Stimulated activated CD8-positive, alpha-beta memory T cell treated with anti-CD3 and anti-CD28 coated beads, Interleukin-12 subunit alpha, Interleukin-12 subunit beta, amount 100 ng/mL, for 24 hours (primary cell): ENCODE measurements at regions not wholly inside any gene's neighbourhood (a gene's known extent, or its start where the extent isn't known, plus 50 kb on each side); places are given as distances from the start of the nearest gene placed in this dataset.

Experiments used
- DNase-seq: peaks from one replicate; pipeline ENCODE4 v3.0.0-alpha.2; 2020; ENCODE audit errors: extremely low read depth

DNA sequence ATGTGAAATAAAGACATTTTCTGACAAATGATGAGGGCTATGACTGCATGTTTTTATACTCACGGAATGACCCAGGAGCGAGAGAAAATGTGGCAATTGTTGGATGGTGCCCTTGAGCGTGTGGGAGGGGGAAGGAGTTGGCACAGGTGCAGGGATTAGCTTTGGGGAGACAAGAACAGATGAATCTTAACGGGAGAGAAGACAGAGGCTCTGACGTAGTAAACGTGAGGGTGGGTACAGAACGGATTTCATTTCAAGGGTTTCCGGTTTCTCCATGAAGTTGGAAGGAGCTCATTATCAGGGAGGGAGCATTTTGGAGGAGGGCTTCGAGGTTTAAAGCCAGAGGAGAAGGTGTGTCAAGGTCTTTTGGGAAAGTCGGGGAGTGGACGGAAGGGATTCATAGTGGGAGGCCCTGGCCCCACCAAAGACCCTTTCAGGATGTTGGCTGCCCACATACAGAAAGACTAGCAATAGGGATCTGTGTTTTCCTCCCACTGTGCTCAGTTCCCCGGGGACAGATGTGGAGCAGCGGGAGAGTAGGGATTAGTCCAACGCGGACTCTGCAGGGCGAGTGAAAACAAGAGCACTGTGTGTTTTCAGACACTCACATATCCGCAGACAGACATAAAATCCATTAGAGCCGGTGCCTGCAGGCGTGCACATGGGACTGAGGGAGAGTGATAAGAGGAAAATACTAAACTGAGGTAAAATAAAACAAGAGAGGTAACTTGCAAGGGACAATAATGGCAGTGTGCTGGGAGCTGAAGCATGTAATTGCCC, 584.1 kb downstream of the AJAP1 start:
- no peak for DNase-seq

GRCh38 chr1:5235355-5235899, 581.0 kb downstream of the AJAP1 start:
- no peak for DNase-seq

GRCh38 chr1:5232537-5232936, 578.1 kb downstream of the AJAP1 start:
- DNase-seq = no peak

- DNase-seq = no peak
These were observed 577.3 kb downstream of the AJAP1 start for GRCh38 chr1:5231541-5232315.

- DNase-seq = no peak
These were observed 572.7 kb downstream of the AJAP1 start for GRCh38 chr1:5227114-5227513.

- no peak for DNase-seq
These were observed 571.6 kb downstream of the AJAP1 start for GRCh38 chr1:5225707-5226704.

DNA sequence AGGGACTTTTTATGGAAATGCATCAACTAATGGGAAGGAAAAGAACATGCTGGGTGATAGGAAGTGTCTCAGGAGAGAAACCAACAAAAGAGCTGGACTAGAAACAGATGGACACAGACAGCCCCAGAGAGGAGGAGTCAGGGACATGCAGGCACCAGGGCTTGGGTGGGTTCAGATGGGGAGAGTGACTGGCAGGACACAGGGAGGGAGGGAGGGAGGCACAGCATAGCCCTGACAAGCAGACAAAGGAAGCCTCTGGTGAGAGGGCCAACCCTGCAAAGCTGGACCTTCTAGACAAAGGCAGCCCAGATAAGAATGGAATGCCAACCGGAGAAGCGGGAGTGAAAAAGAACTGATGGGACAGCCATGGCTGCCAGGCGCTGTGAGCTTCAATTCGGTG, 568.8 kb downstream of the AJAP1 start:
- DNase-seq = no peak

- no peak for DNase-seq
These were observed 568.2 kb downstream of the AJAP1 start for GRCh38 chr1:5222626-5223025.

- DNase-seq = no peak
These were observed 567.0 kb downstream of the AJAP1 start for GRCh38 chr1:5221451-5221850.

DNA sequence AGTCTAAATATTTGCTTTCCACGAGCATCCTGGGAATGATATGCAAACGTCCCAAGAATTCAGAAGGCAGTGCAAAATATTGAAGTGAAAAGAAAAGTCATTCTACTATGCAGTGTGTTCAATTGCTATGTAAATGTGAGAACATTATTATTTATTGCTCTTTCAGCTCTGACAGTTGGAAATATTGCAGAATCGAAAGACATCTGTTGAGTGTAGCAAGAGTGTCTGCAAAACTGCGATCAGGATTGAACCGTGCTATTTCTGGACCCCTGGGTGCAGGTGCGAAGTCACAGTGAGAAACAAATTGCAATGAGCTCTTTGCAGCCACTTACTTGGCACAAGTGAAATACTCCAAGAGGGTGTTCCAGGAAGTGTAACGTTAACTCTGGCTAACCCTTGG, 566.4 kb downstream of the AJAP1 start:
- no peak for DNase-seq

DNA sequence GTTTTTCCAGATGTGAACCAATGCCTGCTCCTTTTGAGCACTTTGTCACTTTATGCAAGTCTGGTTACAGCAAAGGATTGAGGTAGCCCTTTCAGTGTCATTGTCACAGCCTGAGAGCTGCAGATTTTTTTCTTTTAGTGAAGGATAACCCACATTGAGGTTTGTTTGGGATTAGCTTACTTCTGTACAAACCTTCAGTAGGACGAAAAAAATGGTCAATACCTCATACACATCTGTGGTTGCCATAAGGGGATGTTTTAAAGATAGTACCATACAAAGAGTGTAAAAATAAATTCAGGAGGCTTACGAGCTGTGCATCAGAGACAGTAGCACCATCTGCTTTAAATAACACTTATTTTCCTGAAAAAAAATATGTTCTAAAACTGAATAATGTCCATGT, 566.0 kb downstream of the AJAP1 start:
- DNase-seq = no peak

DNA sequence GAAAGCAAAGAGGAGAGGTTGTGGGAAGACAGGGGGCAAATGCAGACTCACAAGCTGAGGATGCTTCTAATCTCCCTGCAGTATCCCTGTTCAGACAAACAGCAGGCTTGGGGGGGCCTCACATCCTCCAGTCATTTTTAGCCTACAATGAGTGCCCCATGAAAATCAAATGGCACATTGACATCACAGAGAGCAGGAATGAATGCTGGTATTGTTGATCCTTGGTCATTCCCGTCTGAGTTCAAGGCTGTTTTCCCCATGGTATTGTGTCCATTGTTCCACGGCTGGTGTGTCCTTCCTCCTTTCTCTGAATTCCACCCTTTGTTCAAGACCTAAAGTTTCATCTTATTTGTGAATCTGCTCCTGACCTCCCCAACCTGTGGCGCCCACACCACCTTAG, 545.6 kb downstream of the AJAP1 start:
- DNase-seq = no peak

DNA sequence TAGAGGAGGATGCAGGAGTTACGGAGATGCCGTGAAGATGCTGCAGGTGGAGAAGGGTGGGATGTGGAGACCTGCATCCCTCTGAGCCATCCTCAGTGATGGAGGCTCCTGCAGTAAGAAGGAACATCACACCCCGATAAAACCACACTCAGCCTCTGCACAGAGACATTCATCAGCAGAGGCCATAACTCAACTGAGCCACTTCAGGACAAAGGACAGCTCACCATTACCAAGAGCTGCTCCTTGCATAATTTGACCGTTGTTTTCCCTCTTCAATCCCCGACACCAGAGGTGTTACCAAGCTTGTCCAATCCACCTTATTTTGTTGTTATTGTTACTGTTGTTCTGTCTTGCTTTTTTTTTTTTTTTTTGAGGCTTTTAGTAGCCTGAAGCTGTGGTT, 543.9 kb downstream of the AJAP1 start:
- no peak for DNase-seq

DNA sequence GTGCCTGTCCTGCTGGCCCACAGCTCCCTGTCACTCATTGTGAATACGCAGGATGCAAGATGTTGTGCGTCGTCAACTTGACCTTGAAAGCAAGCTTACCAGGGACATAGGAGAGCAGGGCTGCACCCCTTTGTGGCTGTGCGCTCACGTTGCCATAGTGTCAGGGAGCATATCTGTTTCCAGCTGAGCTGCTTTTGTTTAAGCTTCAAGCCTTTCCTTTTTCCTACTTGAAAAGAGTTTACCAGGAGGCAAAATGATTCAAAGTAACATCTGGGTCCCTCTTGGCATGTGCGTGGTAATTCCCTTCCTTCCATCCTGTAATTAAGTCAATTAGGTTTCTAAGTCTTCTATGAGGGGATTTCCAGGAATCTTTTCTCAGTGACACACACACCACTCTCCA, 537.1 kb downstream of the AJAP1 start:
- DNase-seq = no peak

DNA sequence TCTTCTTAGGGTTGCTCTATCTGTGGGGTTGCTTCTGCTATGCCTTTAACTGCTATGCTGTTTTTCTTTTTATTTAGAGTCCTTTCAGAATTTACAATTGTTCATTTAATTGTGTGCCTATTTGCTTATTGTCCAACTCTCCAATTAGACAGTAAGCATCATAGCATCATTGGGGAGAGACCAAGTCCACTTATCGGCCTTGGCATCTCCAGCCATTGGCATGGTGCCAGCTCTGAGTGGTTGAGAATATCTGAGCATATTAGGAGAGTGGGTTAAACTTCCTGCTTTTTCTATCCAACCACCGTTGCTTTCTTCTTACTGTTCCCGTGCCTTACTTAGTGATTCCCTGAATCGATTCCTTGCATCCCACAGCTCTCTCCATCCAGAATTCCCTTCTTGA, 535.0 kb downstream of the AJAP1 start:
- DNase-seq = no peak

DNA sequence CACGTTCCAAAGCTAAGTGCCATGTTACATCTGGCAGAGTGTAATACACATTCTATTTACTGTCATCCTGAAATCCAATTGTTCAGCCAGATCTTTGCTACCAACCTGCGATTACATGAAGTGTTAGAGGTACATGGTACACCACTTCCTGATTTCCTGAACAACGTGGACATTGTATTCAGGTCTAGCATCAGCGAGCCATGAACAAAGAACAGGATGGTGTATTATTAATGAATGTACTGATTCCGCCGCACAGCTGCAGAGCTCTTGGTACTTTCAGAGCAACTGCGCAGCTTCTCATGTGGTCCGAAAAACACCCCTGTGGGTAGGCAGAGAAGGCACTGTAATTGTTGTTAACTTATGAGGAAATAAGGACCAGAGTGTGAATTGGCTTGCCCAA, 511.4 kb downstream of the AJAP1 start:
- no peak for DNase-seq

GRCh38 chr1:5164158-5164557, 509.7 kb downstream of the AJAP1 start:
- no peak for DNase-seq

GRCh38 chr1:5161372-5161771, 507.0 kb downstream of the AJAP1 start:
- DNase-seq = no peak

DNA sequence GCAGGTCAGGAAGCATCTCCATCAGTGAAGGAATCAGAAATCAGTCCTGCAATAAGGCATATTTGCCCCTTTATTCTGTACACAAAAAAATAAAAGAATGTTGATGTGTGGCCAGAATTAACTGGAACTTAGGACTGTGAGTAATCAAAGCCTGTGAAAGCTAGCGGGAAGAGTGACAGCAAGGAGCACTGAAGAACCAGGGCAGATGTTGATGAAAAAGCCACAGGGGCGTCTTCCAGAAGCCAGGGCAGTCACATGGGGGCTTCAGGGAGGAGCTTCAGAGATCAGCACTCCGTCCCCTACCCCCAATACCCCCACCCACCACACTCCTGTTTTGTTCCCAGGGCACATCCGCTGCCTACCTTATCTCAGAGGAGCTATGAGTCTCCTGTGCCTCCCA, 502.8 kb downstream of the AJAP1 start:
- no peak for DNase-seq

- no peak for DNase-seq
These were observed 502.2 kb downstream of the AJAP1 start for GRCh38 chr1:5156416-5157120.

GRCh38 chr1:5151511-5151910, 497.1 kb downstream of the AJAP1 start:
- no peak for DNase-seq
